Loucy (cell line): ENCODE measurements at regions not wholly inside any gene's neighbourhood (a gene's known extent, or its start where the extent isn't known, plus 50 kb on each side); places are given as distances from the start of the nearest gene placed in this dataset.

Source experiments
- H2AFZ ChIP-seq: fragments of 200-600 bp; sonication (generic); 2 replicates; pipeline ENCODE4 v1.6.0; 2016; ENCODE audit warnings: antibody characterized with exemption, mild to moderate bottlenecking, low read length, moderate library complexity
- H3F3A ChIP-seq: fragments of 200-600 bp; 2 replicates; pipeline ENCODE4 v1.6.0; 2016; ENCODE audit warnings: antibody characterized with exemption, low read depth, mild to moderate bottlenecking
- H3K27me3 ChIP-seq: fragments of 200-600 bp; sonication (generic); 2 replicates; pipeline ENCODE4 v1.6.1; 2014; ENCODE audit warnings: low read length, mild to moderate bottlenecking; ENCODE audit not compliant: insufficient read depth, poor library complexity, severe bottlenecking
- H3K36me3 ChIP-seq: fragments of 200-600 bp; sonication (generic); 2 replicates; pipeline ENCODE4 v1.6.1; 2016; ENCODE audit warnings: low read length; ENCODE audit not compliant: insufficient read depth
- H3K4me1 ChIP-seq: fragments of 200-600 bp; sonication (generic); 2 replicates; pipeline ENCODE4 v1.5.1; 2014; ENCODE audit warnings: low read length, mild to moderate bottlenecking; ENCODE audit not compliant: insufficient read depth, poor library complexity, severe bottlenecking
- H3K4me2 ChIP-seq: fragments of 200-600 bp; sonication (generic); 2 replicates; pipeline ENCODE4 v1.6.0; 2014; ENCODE audit warnings: antibody characterized with exemption, low read length, low read depth, mild to moderate bottlenecking; ENCODE audit not compliant: poor library complexity, severe bottlenecking
- H3K4me3 ChIP-seq: fragments of 200-600 bp; sonication (generic); 2 replicates; pipeline ENCODE4 v1.5.1; 2014; ENCODE audit warnings: low read length, mild to moderate bottlenecking, mixed read lengths; ENCODE audit not compliant: poor library complexity, severe bottlenecking
- H3K79me2 ChIP-seq: fragments of 200-600 bp; sonication (generic); 2 replicates; pipeline ENCODE4 v1.6.1; 2014; ENCODE audit warnings: low read length; ENCODE audit not compliant: insufficient read depth
- H3K9ac ChIP-seq: fragments of 200-600 bp; sonication (generic); 2 replicates; pipeline ENCODE4 v1.6.0; 2014; ENCODE audit warnings: mild to moderate bottlenecking, low read depth, low read length, moderate library complexity; ENCODE audit not compliant: poor library complexity, severe bottlenecking
- H3K9me2 ChIP-seq: fragments of 200-600 bp; sonication (generic); replicated peaks from 2 replicates; pipeline ENCODE4 v1.6.1; 2016; ENCODE audit warnings: low read depth, low read length, mixed read lengths
- H3K9me3 ChIP-seq: fragments of 200-600 bp; sonication (generic); 2 replicates; pipeline ENCODE4 v1.6.1; 2014; ENCODE audit warnings: mild to moderate bottlenecking, antibody characterized with exemption, low read length, low read depth; ENCODE audit not compliant: insufficient read depth
- H4K20me1 ChIP-seq: fragments of 200-600 bp; sonication (generic); 2 replicates; pipeline ENCODE4 v1.6.0; 2014; ENCODE audit warnings: antibody characterized with exemption, low read length, mild to moderate bottlenecking; ENCODE audit not compliant: insufficient read depth, poor library complexity, severe bottlenecking
- EZH2phosphoT487 ChIP-seq: fragments of 200-600 bp; IDR thresholded peaks from 2 replicates; pipeline ENCODE4 v1.6.1; 2018; ENCODE audit warnings: antibody characterized with exemption, mild to moderate bottlenecking, moderate library complexity, borderline replicate concordance
- TF ChIP-seq, protein P1 (sequence below): fragments of 200-600 bp; sonication (generic); conservative IDR thresholded peaks from 2 replicates; pipeline ENCODE4 v1.5.1; 2014; ENCODE audit warnings: mild to moderate bottlenecking, antibody characterized with exemption, low read length

DNA sequence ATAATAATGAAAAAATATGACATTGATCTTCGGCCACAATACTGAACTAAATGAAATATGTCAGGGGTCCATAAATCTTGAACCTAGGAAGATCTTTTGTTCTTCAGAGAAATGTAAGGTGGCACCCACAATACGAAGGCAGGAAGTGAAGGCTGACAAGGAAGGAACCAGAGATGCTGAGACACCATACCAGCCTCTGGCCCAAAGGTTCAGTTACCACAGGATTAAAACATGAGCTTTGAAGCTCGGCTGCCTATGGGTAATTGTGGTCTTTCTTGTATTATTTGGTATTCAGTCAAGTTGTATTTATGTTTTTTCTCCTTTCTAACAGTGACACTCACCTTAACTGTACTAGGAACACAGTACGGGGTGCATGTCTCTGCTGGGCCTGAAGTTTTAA lies 448.8 kb upstream of the SETBP1 start:
- H3K9me2 ChIP-seq = no peaks in the 10 kb centered on the region

DNA sequence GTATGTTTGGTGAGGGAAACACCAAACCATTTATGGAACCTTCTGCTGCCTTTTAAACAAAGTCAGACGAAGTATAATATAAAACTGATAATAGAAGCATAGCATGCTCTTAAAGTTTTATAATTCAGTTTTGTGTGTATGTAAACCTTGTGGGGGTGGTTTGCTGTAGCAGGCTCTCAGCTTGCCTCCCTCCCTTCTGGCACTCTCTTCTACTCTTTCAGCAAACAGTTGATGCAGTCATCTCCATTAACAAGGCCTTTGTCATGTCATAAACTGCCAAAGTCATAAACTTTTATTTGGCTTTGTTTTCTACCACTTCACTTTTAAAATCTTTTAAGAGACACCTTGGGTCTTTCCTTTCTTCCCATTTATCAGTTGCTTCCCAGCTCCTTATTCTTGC lies 448.2 kb upstream of the SETBP1 start:
- Histone ChIP-seq H3K9me2 (no peaks in the 10 kb centered on the region), H3K9me3 (no peaks in the 10 kb centered on the region), H3K4me1 (peaks cover 12% of the 10 kb centered on the region), H2AFZ (peak overlapping the region; percentile 80), H3K79me2 (no peaks in the 10 kb centered on the region), H3K4me2 (peak overlapping the region; percentile 44), H4K20me1 (no peaks in the 10 kb centered on the region), H3K27me3 (no peaks in the 10 kb centered on the region), H3K9ac (no peak overlapping the region), H3K36me3 (no peaks in the 10 kb centered on the region), H3K4me3 (no peak overlapping the region), H3F3A (no peaks in the 10 kb centered on the region)
- TF ChIP-seq, protein P1, sequence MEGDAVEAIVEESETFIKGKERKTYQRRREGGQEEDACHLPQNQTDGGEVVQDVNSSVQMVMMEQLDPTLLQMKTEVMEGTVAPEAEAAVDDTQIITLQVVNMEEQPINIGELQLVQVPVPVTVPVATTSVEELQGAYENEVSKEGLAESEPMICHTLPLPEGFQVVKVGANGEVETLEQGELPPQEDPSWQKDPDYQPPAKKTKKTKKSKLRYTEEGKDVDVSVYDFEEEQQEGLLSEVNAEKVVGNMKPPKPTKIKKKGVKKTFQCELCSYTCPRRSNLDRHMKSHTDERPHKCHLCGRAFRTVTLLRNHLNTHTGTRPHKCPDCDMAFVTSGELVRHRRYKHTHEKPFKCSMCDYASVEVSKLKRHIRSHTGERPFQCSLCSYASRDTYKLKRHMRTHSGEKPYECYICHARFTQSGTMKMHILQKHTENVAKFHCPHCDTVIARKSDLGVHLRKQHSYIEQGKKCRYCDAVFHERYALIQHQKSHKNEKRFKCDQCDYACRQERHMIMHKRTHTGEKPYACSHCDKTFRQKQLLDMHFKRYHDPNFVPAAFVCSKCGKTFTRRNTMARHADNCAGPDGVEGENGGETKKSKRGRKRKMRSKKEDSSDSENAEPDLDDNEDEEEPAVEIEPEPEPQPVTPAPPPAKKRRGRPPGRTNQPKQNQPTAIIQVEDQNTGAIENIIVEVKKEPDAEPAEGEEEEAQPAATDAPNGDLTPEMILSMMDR = no peak
- no peak for TF ChIP-seq EZH2phosphoT487

More for the DNA sequence above, 448.8 kb upstream of the SETBP1 start:
- TF ChIP-seq, protein P1 = no peak
- no peak for TF ChIP-seq EZH2phosphoT487
- no peak overlapping the region for H3K4me3 ChIP-seq
- H3K27me3 ChIP-seq = no peaks in the 10 kb centered on the region
- no peaks in the 10 kb centered on the region for H3K79me2 ChIP-seq
- peak overlapping the region; percentile 44 for H3K4me2 ChIP-seq
- no peaks in the 10 kb centered on the region for H4K20me1 ChIP-seq
- no peaks in the 10 kb centered on the region for H3K9me3 ChIP-seq
- peak overlapping the region; percentile 80 for H2AFZ ChIP-seq
- no peak overlapping the region for H3K9ac ChIP-seq
- H3K4me1 ChIP-seq = peaks cover 12% of the 10 kb centered on the region
- no peaks in the 10 kb centered on the region for H3K36me3 ChIP-seq
- H3F3A ChIP-seq = no peaks in the 10 kb centered on the region

DNA sequence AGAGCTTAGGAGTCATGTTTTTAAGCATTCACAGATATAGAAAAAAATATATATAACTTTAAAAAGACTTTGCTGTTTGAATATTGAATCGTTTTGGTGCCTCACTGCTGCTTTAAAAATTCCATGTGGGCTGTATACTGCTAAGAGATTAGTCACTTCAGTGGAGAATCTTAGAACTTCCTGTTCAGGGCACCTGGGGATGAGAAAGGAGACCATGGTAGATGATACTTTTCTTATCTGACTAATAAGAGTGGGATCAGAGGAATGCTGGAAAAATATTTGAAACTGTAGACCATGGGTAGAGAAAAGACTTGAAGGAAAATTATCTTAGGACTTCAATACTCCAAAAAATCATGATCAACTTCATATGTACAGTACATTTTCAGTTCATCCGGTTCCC lies 442.2 kb upstream of the SETBP1 start:
- TF ChIP-seq, protein P1 = no peak
- no peak for TF ChIP-seq EZH2phosphoT487
- H3K79me2 ChIP-seq = no peaks in the 10 kb centered on the region
- no peak overlapping the region for H2AFZ ChIP-seq
- H3K4me1 ChIP-seq = no peaks in the 10 kb centered on the region
- H3K9ac ChIP-seq = no peak overlapping the region
- no peaks in the 10 kb centered on the region for H3F3A ChIP-seq
- no peaks in the 10 kb centered on the region for H3K27me3 ChIP-seq
- H3K9me2 ChIP-seq = no peaks in the 10 kb centered on the region
- no peaks in the 10 kb centered on the region for H3K36me3 ChIP-seq
- no peak overlapping the region for H3K4me2 ChIP-seq
- H3K4me3 ChIP-seq = no peak overlapping the region
- H4K20me1 ChIP-seq = no peaks in the 10 kb centered on the region
- H3K9me3 ChIP-seq = no peaks in the 10 kb centered on the region
